SK-N-SH (cell line): ENCODE measurements at regions not wholly inside any gene's neighbourhood (a gene's known extent, or its start where the extent isn't known, plus 50 kb on each side); places are given as distances from the start of the nearest gene placed in this dataset.

Source experiments
- EZH2phosphoT487 ChIP-seq: fragments of 200-600 bp; sonication (generic); IDR thresholded peaks from 2 replicates; pipeline ENCODE4 v1.6.1; 2017; ENCODE audit warnings: low read depth, mixed run types, mild to moderate bottlenecking, antibody characterized with exemption, moderate library complexity, borderline replicate concordance
- RXRA ChIP-seq: IDR thresholded peaks from 2 replicates; pipeline ENCODE4 v1.4.0; 2012; ENCODE audit warnings: low read depth, mild to moderate bottlenecking, borderline replicate concordance
- TF ChIP-seq, protein P1 (sequence below): fragments of 200-600 bp; sonication (generic); IDR thresholded peaks from 2 replicates; pipeline ENCODE4 v1.6.1; 2017; ENCODE audit warnings: antibody characterized with exemption, mild to moderate bottlenecking, moderate library complexity
- TF ChIP-seq, protein P2 (sequence below): IDR thresholded peaks from 2 replicates; pipeline ENCODE4 v1.6.1; 2012; ENCODE audit warnings: mild to moderate bottlenecking, low read depth, low read length, moderate library complexity

DNA sequence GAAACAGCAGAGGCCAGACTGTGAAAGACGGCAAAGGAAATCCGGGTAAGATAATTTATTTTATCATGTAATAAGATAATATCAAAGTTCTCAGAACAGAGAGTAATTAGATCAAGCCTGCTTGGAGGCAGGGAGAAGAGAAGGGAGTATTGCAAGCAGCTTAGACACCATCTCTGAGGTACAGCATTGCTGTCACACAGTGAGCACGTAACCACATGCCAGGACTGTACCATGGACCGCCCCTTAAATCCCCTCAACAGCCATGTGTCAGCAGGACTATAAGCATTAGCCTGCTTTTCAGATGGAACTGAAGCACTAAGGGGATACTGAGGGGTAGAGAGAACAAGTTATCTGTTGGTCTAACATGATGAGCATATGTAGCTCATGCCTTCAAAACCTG lies 141.5 kb downstream of the C6orf118 start:
- TF ChIP-seq EZH2phosphoT487 = no peak
- TF ChIP-seq, protein P1, sequence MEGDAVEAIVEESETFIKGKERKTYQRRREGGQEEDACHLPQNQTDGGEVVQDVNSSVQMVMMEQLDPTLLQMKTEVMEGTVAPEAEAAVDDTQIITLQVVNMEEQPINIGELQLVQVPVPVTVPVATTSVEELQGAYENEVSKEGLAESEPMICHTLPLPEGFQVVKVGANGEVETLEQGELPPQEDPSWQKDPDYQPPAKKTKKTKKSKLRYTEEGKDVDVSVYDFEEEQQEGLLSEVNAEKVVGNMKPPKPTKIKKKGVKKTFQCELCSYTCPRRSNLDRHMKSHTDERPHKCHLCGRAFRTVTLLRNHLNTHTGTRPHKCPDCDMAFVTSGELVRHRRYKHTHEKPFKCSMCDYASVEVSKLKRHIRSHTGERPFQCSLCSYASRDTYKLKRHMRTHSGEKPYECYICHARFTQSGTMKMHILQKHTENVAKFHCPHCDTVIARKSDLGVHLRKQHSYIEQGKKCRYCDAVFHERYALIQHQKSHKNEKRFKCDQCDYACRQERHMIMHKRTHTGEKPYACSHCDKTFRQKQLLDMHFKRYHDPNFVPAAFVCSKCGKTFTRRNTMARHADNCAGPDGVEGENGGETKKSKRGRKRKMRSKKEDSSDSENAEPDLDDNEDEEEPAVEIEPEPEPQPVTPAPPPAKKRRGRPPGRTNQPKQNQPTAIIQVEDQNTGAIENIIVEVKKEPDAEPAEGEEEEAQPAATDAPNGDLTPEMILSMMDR = no peak
- TF ChIP-seq, protein P2, sequence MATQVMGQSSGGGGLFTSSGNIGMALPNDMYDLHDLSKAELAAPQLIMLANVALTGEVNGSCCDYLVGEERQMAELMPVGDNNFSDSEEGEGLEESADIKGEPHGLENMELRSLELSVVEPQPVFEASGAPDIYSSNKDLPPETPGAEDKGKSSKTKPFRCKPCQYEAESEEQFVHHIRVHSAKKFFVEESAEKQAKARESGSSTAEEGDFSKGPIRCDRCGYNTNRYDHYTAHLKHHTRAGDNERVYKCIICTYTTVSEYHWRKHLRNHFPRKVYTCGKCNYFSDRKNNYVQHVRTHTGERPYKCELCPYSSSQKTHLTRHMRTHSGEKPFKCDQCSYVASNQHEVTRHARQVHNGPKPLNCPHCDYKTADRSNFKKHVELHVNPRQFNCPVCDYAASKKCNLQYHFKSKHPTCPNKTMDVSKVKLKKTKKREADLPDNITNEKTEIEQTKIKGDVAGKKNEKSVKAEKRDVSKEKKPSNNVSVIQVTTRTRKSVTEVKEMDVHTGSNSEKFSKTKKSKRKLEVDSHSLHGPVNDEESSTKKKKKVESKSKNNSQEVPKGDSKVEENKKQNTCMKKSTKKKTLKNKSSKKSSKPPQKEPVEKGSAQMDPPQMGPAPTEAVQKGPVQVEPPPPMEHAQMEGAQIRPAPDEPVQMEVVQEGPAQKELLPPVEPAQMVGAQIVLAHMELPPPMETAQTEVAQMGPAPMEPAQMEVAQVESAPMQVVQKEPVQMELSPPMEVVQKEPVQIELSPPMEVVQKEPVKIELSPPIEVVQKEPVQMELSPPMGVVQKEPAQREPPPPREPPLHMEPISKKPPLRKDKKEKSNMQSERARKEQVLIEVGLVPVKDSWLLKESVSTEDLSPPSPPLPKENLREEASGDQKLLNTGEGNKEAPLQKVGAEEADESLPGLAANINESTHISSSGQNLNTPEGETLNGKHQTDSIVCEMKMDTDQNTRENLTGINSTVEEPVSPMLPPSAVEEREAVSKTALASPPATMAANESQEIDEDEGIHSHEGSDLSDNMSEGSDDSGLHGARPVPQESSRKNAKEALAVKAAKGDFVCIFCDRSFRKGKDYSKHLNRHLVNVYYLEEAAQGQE = no peak
- TF ChIP-seq RXRA = no peak
